HG03025 (cell line): ENCODE measurements at regions not wholly inside any gene's neighbourhood (a gene's known extent, or its start where the extent isn't known, plus 50 kb on each side); places are given as distances from the start of the nearest gene placed in this dataset.
A peak's percentile ranks its signal among the peaks of the same experiment; 100 is the strongest.
"Not testable (repeated sequence)": the region's sequence is repeated elsewhere in the genome, so short reads cannot be mapped to it uniquely, and the experiment has no call there.

ENCODE experiments used
- ATAC-seq: cut with Tn5 transposase; IDR thresholded peaks from one replicate; pipeline ENCODE4 v1.9.1; 2021; ENCODE audit warnings: mild to moderate bottlenecking, moderate library complexity; ENCODE audit not compliant: unreplicated experiment, low FRiP score

DNA sequence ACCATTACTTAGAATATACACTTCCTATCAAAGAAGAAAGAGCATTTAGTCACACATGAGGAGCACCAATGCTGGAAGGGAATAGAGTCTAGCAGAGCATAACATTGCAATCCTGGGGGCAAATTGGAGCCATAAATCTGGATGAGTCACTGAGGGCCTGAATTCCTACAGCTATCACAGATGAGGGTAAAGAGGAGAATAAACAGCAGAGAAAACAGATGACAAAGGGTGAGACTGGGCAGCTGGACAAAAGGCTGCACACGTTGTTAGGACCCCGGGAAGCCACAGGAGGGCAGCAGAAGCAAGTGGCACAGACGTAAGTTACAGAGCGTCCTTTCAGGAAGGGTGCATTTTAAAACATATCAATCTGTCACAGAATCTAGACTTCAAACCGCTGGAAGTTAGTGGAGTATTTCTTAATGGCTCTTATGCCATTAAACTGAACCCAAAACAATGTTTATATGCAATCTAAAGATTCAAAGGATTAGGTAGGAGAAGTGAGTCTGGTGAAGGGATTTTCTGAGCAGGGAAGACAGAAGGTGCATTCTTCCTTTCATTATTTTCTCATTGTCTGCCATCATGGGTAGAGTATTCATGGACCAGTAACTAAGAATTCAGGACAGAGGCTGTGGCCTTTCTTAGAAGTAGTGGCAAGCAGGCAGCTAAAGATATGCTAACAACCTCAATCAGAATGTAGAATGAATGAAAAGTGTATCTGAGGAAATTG, 159.8 kb upstream of the DAAM1 start:
- ATAC-seq, result peak; percentile 80

DNA sequence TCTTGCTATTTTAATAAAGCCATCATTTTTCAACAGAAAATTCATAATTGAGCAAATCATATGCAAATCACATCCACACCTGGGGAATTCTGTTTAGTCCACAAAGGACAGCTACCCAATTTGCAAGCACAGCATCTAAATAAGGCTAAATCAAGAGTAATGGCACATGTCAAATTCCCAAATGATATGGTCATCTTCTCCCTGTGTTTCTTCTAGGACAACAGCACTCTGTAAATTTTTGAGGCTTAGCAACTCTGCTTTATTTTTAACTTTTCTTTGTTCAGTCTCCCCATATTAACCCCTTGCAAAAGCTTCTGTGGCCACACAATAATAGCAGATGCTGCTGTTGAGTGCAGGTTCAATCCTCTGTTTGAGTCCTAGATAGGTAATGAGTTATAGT, 155.6 kb upstream of the DAAM1 start:
- no peak for ATAC-seq

DNA sequence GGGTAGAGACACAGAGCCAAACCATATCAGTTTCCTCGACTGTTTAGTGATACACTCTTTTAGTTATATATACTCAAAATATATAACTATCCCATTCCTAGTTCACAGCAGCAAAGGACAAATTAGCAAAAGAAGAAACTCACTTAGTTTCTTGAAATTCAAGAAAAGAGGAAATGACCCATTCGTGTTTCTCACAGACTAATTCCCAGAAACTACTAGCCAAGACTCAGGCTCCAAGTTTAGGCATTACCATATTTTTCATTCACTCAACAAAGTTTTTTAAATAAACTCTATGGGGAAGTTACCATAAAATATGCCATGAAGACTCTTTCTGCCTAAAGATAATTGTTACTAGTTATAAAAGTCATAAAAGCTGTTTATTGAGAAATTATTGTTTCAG, 152.3 kb upstream of the DAAM1 start:
- no peak for ATAC-seq

DNA sequence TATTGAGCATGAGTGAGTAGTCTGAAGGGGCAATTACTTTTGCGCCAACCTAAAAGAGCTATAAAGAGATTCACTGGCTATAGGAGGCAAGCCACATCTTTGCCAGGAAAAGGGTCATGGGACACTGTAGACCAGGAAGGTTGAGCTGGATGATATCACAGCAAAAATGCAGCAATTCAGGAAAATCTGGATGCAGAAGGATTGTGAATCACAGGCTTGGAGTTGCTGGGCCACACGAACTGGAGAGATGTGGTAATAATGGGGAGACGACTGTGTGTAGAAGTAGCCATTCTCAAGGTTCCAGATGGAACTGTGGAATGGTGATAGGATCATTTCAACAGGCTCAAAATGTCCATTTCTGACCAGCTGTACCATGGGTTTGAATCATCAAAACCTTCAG, 151.4 kb upstream of the DAAM1 start:
- no peak for ATAC-seq

DNA sequence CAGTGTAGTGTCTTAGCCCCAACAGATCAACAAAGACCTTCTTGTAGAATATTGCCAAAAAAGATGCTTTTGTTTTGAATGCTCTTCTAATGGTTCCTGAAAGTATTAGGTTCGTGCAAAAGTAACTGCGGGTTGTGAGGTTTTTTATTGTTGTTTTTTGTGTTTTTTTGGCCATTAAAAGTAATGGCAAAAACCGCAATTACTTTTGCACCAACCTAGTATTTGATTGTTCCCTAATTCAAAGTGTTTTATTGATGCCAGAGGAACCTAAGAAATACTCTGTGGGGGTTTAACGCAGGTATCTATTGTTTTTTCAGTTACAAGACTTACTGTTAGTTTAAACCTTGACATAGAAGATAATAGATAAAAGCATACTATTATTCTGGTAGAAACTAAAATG, 150.8 kb upstream of the DAAM1 start:
- ATAC-seq, result no peak

DNA sequence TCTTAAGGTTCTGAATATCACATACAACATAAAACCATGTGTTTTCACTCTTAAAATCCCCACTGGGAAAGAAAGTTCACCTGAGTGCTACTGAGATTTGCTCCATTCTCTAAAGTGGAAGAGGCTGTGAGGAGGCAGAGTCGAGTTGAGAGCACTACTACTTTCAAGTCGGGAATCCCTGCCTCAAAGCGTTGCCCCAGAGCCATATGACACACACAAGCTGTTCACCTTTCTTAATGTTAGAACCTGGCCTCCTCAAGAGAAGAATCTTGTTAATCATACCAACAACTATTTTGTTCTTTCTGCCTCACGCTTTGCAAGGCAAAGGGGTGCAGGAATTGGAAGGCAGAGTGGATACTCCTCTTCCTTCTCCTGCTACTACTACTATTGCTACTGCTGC, 149.7 kb upstream of the DAAM1 start:
- ATAC-seq, result no peak

DNA sequence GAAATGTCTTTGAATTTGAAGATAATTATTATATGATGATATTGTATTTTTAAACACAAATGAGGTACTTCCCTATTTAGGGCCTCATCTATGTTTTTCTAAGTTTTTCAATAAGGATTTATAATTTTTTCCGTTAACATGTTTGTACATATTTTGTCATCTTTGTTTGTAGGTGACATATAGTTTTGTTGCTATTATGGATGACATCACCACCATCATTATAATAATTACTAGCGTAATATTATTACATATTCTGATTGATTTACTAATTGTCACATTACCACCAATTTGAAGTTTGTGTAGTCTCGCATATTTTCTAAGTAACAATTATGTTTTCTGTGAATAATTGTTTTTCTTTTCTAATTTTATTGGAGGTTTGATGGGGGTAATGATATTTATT, 147.2 kb upstream of the DAAM1 start:
- no peak for ATAC-seq

DNA sequence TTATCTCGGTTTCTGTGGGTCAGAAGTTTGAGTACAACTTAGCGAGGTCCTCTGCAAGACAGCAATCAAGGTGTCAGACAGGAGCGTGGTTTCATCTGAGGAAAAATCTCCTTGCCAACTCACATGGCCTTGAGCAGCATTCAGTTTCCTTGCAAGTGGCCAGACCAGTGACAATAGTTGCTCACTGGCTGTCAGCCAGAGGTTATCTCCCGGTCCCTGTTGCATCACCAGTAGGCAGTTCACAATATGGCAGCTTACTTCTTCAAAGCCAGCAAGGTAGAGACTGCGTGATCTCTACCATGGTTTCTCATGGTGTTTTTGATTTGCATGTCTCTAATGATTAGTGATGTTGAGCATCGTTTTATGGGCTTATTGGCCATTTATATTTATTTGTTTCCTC, 143.8 kb upstream of the DAAM1 start:
- no peak for ATAC-seq

DNA sequence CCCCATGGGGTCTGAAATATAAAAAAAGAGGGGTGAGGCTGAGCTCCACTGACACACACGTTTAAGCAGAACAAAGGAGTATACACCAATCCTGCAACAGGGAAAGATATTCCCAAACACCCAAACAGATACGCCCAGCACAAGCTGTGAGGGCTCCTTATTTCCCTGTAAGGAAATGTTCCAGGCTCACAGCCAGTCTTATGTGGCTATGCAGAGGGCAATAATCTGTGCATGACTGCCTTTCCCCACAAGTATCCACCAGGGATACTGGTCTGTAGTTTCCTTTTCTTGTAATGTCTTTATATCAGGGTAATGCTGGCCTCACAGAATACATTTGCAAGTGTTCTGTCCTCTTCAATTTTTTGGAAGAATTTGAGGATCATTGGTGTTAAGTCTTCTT, 141.7 kb upstream of the DAAM1 start:
- ATAC-seq, result no peak

DNA sequence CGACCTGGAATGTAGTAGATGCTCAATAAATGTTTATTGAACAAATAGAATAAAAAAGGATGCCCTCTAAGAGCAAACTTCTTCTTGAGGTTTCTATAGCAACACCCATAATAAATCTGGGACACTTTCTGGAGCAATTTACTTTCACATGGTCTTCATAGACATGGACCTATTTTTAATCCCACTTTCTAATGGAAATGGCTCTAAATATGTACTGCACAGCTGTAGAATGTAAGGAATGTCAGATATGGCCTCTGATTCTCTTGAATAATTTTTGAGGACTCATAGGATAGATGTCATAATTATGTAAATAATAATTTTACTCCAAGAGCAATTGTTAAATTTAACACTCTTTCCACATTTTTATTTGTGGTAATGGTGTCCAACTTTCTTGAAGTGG, 133.5 kb upstream of the DAAM1 start:
- no peak for ATAC-seq

DNA sequence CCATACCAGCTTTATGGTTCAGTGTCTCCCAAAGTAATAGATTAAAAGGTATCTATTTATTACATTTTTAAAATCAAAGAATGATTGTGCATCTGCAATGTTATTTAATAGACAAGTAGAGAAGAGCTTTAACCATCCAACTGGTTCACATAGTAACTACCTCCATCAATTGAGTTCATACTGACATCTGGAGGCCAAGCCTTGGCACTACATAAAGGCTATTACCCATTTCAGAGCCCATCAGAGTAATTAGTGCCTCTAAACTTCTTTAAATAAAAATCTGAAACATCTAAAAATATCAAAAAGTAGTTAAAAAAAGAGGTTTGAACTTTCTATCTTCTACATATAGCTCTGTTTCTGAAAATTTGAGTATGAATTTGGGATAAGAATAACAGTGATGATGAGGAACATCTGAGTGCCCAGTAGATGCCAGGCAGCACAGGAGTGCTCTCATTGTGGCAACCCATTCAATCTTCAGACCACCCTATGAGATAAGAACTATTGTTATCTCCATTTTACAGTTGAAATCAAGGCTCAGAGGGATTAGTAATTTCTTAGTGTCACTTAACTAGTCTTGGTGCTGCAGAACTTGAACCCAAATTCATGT, 132.9 kb upstream of the DAAM1 start:
- peak; percentile 75 for ATAC-seq

DNA sequence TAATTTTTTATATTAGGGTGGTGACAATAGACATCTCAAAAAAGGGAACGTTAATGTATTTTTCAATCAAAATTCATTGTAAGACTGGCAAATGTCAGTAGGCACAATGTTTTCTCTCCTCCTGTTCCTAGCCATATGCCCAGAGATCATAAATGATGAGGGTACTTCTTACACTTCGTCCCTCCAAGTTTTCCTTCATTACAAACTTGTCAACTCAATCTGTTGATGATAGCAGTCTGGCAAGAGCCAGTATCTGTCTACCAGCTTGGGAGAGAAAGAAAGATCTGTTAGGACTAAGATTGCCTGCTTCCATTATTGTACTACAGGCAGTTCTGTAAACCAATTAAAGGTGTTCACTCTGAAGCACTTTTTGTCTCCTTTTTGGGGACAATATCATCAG, 130.9 kb upstream of the DAAM1 start:
- no peak for ATAC-seq

DNA sequence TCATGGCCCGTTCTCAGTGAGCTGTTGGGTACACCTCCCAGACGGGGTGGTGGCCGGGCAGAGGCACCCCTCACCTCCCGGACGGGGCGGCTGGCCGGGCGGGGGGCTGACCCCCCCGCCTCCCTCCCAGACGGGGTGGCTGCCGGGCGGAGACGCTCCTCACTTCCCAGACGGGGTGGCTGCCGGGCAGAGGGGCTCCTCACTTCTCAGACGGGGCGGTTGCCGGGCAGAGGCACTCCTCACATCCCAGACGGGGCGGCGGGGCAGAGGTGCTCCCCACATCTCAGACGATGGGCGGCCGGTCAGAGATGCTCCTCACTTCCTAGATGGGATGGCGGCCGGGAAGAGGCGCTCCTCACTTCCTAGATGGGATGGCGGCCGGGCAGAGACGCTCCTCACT, 129.7 kb upstream of the DAAM1 start:
- not testable (repeated sequence) for ATAC-seq

DNA sequence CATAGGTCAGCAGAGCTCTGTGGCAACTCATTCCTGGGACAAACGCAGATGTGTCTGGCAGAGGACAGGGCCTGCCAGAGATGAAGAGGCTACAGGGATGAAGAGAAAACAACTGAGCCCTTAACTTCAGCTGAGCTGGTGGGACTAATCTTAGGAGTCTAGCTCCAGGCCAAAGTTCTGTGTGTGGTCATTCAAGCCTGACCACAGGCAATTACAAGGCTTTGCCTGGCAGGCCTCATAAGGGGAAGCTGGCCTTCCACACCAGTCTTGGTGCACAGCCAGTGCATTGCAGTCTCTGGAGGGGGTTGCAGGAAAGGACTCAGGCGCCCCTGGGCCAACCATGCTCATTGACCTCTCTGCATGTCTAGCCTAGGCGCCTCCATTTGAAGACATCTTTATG, 127.6 kb upstream of the DAAM1 start:
- ATAC-seq, result no peak

DNA sequence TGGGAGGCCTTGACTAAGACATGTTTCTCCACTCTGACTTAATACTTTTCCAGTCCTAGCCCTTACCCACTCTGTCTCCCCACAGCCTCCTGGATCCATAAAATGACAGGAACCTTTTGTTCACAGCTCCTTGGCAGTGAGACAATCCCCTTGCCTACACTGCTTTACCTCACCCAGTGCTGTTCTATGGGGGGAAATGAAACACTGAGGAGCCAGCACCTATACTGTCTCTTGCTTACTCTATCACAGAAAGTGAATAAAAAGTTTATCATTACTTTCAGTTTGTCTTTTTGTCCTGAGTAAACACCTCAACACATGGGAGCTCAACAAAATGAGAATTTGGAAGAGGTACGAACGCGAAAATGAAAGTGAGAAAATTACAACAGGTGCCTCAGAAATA, 127.2 kb upstream of the DAAM1 start:
- ATAC-seq, result no peak

DNA sequence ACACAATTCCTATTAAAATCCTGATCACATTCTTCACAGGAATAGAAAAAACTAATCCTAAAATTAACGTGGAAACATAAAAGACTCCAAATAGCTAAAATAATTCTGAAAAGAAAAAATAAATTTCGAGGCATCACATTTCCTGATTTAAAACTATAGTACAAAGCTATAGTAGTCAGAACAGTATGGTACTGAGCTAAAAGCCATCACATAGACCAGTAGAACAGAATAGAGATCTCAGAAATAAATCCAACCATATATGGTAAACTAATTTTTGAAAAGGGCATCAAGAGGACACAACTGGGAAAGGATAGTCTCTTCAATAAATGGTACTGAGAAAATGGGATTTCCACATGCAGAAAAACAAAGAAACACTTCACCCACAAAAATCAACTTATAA, 125.2 kb upstream of the DAAM1 start:
- no peak for ATAC-seq

DNA sequence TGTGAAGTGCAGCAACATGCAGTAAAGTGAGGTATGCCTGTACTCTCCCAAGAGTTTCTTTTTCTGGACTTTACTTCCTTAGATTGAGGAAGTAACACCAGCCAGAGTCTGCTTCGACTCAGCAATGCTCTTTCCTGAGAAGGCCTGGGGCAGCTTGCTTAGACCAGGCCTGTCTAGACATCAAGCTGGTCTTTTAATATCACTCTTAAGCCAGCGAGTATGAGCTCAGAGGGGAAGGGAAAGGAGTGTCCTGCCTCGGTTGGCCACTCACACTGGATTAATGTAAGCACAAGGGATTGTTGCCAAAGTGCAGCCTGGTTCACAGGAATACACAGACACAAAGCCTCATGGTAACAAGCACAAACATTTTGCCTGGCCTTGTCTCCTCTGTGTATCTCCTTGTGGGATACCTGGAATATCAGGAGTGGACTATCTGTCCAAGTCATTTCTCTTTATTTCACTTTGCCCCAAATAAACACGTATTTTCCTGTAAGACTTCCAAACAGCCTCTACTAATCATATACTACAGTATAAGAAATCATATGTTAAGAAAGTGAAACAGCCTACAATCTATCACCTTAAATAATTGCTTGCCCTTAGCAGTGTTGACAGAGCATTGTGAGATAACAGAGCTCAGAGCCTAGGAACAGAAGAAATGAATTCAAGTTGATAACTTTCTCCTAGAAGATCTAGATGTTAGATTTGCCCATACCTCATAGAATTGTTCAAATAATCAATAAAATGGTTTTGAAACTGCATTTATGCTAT, 121.2 kb upstream of the DAAM1 start:
- no peak for ATAC-seq

DNA sequence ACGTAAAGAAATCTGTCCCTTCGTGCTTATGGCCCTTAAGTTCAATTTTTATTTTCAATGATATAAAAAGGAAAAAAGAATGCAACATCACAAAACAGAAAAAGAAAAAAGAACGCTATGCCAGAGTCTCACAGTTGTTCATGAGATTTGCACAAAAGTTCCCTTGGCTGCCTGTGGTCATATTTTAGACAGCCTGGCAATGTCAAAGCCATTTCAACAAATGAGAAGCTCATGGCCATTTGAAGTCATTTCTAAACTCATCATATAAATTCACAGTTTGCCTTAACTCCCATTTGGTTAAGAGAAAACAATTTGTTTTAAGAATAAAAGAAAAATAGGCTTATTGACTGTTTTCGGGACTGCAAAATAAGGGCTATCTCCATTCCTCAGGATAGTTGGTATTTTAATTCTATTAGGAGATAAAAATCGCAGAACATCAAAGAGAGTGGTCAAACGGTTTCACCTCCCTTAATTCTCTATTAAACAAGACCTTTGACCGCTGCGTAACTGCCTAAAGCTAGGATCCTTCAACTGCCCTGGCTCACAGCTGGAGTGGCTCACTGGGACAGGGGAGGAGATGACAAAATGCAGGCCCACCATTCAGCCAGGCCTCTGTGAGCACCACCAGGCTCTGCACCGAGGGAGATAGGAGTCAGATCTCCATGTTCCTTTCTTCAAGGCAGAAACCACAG, 119.2 kb upstream of the DAAM1 start:
- no peak for ATAC-seq

DNA sequence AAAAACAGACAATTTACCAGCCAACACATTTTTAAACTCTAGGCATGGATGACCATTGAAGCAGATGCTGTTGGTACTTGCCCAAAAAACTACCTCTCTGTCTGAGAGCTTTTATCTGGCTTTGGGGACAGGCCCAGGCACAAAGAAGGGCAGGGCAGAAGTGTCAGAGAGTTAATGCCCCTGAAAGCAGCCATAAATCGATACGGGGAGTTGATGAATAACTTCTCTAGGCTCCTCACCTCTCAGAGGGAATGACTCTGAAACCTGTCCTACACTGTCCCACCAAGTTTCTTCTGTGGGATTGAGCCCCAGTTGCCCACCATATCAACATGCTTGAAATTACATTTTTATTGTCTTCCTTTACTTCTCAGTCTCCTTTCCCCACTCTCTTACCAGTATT, 113.0 kb upstream of the DAAM1 start:
- no peak for ATAC-seq

DNA sequence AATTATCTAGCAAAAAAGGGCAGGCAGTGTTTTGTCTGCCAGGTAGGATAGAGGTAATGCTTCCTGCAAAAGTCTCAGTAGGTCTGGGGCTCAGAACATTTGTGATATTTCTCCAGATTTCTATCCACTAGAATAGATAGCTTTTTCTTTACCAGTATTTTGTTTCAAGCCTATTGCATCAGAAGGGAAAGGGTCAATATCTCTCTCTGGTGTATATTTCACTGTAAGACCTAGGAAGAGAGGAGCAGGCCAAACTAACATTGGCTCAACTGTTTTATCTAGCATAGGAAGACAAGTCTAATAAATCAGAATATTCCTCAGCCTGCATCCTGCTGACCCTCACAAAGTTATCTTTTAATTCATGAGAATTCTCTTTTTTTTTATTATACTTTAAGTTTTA, 106.7 kb upstream of the DAAM1 start:
- ATAC-seq, result no peak

DNA sequence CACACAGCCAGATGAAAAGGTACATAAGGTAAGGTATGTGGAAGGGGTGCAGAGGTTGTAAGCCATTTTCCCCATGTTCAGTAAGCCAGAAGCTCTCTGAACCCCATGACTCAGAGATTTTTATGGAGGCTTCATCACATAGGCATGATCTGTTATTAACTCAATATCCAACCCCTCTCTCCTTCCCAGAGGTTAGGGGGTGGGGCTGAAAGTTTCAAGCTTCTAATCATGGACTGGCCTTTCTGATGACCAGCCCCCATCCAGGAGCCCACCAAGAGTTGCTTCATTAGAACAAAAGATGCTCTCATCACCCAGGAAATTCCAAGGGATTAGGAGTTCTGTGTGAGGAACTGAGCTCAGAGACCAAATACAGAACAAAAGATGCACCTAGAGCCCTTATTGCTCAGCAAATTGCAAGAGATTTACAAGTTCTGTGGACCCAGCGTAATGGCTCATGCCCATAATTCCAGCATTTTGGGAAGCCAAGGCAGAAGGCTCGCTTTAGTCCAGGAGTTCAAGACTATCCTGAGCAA, 103.2 kb upstream of the DAAM1 start:
- ATAC-seq, result no peak
